HEK293 (cell line): ENCODE measurements at regions not wholly inside any gene's neighbourhood (a gene's known extent, or its start where the extent isn't known, plus 50 kb on each side); places are given as distances from the start of the nearest gene placed in this dataset.

ENCODE experiments used
- CTCF ChIA-PET: fragments of 350-600 bp; formaldehyde crosslinking; extraction: SDS; loops from one replicate; lab custom pipeline; 2021; ENCODE audit warnings: antibody characterized with exemption; lab: Yijun Ruan, JAX
- POLR2A ChIA-PET: fragments of 300-600 bp; formaldehyde crosslinking; extraction: SDS; loops from one replicate; lab custom pipeline; 2020; ENCODE audit warnings: antibody characterized with exemption, inconsistent platforms; lab: Yijun Ruan, JAX
- H3K27ac ChIP-seq: fragments of 200-500 bp; sonication (Bioruptor generic); 2 replicates; pipeline ENCODE4 v1.5.1; 2014; ENCODE audit warnings: low read depth, low read length, control low read depth, inconsistent platforms; ENCODE audit errors: extremely low read depth
- H3K36me3 ChIP-seq, 2 experiments: fragments of 200-500 bp in 1 of 2; sonication (Bioruptor generic) in 1 of 2; 1 replicate in 1 of 2; 2 replicates in 1 of 2; pipeline ENCODE4 v1.5.1; 2014 to 2017; ENCODE audit warnings: inconsistent platforms in 2 of 2, low read length in 2 of 2; ENCODE audit not compliant: control insufficient read depth in 2 of 2, insufficient read depth in 1 of 2
- H3K4me1 ChIP-seq: fragments of 200-500 bp; sonication (Bioruptor generic); 2 replicates; pipeline ENCODE4 v1.5.1; 2014; ENCODE audit warnings: mild to moderate bottlenecking, low read length, inconsistent platforms; ENCODE audit not compliant: control insufficient read depth, insufficient read depth
- H3K4me3 ChIP-seq: 2 replicates; pipeline ENCODE4 v1.5.1; 2011; ENCODE audit warnings: low read depth, mild to moderate bottlenecking, control low read depth, low read length, moderate library complexity
- H3K9me3 ChIP-seq: fragments of 200-500 bp; sonication (Bioruptor generic); 2 replicates; pipeline ENCODE4 v1.5.1; 2014; ENCODE audit warnings: low read depth, low read length, inconsistent platforms; ENCODE audit not compliant: control insufficient read depth, insufficient read depth
- KLF17 ChIP-seq: fragments of 450-650 bp; formaldehyde crosslinking; IDR thresholded peaks from 2 replicates; pipeline ENCODE4 v1.5.1; 2016; ENCODE audit warnings: missing biosample characterization, missing genetic modification characterization
- PATZ1 ChIP-seq: fragments of 450-650 bp; formaldehyde crosslinking; IDR thresholded peaks from 2 replicates; pipeline ENCODE4 v1.5.1; 2016; ENCODE audit warnings: missing biosample characterization, missing genetic modification characterization
- PRDM10 ChIP-seq: fragments of 450-650 bp; formaldehyde crosslinking; IDR thresholded peaks from 2 replicates; pipeline ENCODE4 v1.5.1; 2016; ENCODE audit warnings: missing biosample characterization, missing genetic modification characterization
- PRDM2 ChIP-seq: fragments of 450-650 bp; formaldehyde crosslinking; IDR thresholded peaks from 2 replicates; pipeline ENCODE4 v1.5.1; 2016; ENCODE audit warnings: missing biosample characterization, missing genetic modification characterization, borderline replicate concordance
- PRDM6 ChIP-seq: fragments of 450-650 bp; formaldehyde crosslinking; IDR thresholded peaks from 2 replicates; pipeline ENCODE4 v1.5.1; 2017; ENCODE audit warnings: missing biosample characterization, missing genetic modification characterization
- SP2 ChIP-seq: fragments of 450-650 bp; formaldehyde crosslinking; IDR thresholded peaks from 2 replicates; pipeline ENCODE4 v1.5.1; 2016; ENCODE audit warnings: missing biosample characterization, missing genetic modification characterization
- ZNF354C ChIP-seq: fragments of 450-650 bp; formaldehyde crosslinking; IDR thresholded peaks from 2 replicates; pipeline ENCODE4 v1.5.1; 2016; ENCODE audit warnings: missing biosample characterization, missing genetic modification characterization, low read depth, borderline replicate concordance
- ZNF362 ChIP-seq: fragments of 450-650 bp; formaldehyde crosslinking; IDR thresholded peaks from 2 replicates; pipeline ENCODE4 v1.5.1; 2016; ENCODE audit warnings: missing biosample characterization, missing genetic modification characterization
- ZNF449 ChIP-seq: fragments of 450-650 bp; formaldehyde crosslinking; IDR thresholded peaks from 2 replicates; pipeline ENCODE4 v1.5.1; 2017; ENCODE audit warnings: missing biosample characterization, mild to moderate bottlenecking, missing genetic modification characterization, moderate library complexity
- ZNF555 ChIP-seq: fragments of 450-650 bp; formaldehyde crosslinking; conservative IDR thresholded peaks from 2 replicates; pipeline ENCODE4 v1.5.1; 2017; ENCODE audit warnings: missing biosample characterization, mild to moderate bottlenecking, missing genetic modification characterization, inconsistent platforms
- ZNF677 ChIP-seq: fragments of 450-650 bp; IDR thresholded peaks from 2 replicates; pipeline ENCODE4 v1.5.0; 2018; ENCODE audit warnings: missing biosample characterization, mild to moderate bottlenecking, missing genetic modification characterization, moderate library complexity
- ZNF76 ChIP-seq: fragments of 450-650 bp; formaldehyde crosslinking; IDR thresholded peaks from 2 replicates; pipeline ENCODE4; 2016; ENCODE audit warnings: low read depth, missing biosample characterization, missing genetic modification characterization, borderline replicate concordance

- POLR2A ChIA-PET: no interaction called here
- no peaks in the 10 kb centered on the region for H3K9me3 ChIP-seq
- no peaks in the 10 kb centered on the region for H3K36me3 ChIP-seq
- H3K4me1 ChIP-seq: no peaks in the 10 kb centered on the region
- no peak for TF ChIP-seq ZNF76 (tag by site-specific recombination)
- no peak for TF ChIP-seq PRDM2
- no peak for TF ChIP-seq ZNF555 (tag by site-specific recombination)
- TF ChIP-seq ZNF354C (tag by site-specific recombination): no peak
- no peak for TF ChIP-seq PRDM6 (tag by site-specific recombination)
- TF ChIP-seq SP2: no peak
- TF ChIP-seq PATZ1 (tag by site-specific recombination): no peak
- TF ChIP-seq PRDM10 (tag by site-specific recombination): no peak
- no peak for TF ChIP-seq ZNF449 (tag by site-specific recombination)
- no peak for TF ChIP-seq ZNF677 (tag by site-specific recombination)
- no peak for TF ChIP-seq ZNF362 (tag by site-specific recombination)
- TF ChIP-seq KLF17 (tag by site-specific recombination): no peak
- CTCF ChIA-PET: interaction anchor here (0.6 to 2.6 kb wide), 8 partner anchors 10 to 147 kb away, joined by 3 to 13 read pairs (median 4); no protein-coding TSS in a partner anchor
- H3K4me3 ChIP-seq: no peak overlapping the region
- H3K27ac ChIP-seq: no peak overlapping the region
Observed at GRCh38 chr7:32357535-32358277, 132.5 kb downstream of the LSM5 start.
